GM12891 (cell line): ENCODE measurements at regions not wholly inside any gene's neighbourhood (a gene's known extent, or its start where the extent isn't known, plus 50 kb on each side); places are given as distances from the start of the nearest gene placed in this dataset.

Experiments used
- PAX5 ChIP-seq: IDR thresholded peaks from 2 replicates; pipeline ENCODE4 v1.6.1; 2011; ENCODE audit warnings: low read length, moderate library complexity, mild to moderate bottlenecking; ENCODE audit not compliant: insufficient read depth, severe bottlenecking
- POLR2A ChIP-seq: IDR thresholded peaks from 2 replicates; pipeline ENCODE4 v1.6.1; 2011; ENCODE audit warnings: low read depth, low read length, control low read depth
- POLR2AphosphoS5 ChIP-seq: IDR thresholded peaks from 2 replicates; pipeline ENCODE4 v1.6.1; 2011; ENCODE audit warnings: low read depth, low read length, control low read depth
- SPI1 ChIP-seq: IDR thresholded peaks from 2 replicates; pipeline ENCODE4 v1.6.1; 2011; ENCODE audit warnings: low read depth, low read length, control low read depth
- TAF1 ChIP-seq: IDR thresholded peaks from 2 replicates; pipeline ENCODE4 v1.6.1; 2011; ENCODE audit warnings: low read depth, low read length, control low read depth

DNA sequence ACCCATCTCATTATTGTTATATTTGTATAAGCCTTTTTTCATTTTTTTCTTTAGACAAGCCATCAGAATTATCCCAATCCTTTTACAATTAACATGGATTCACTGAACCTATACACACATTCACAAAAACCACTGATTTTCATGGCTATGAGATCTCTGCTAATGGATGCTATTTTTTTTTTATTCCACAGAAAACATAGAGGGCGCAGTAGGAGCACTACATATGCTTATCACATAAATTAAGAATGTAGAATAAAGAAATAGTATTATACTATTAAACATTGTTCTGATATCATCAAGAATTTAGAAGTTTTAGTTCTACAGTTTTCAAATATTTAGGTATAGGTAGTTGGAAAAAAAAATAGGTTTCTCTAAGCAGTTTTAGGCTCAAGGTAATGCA, 1477.4 kb downstream of the ARAP2 start:
- TF ChIP-seq POLR2A (no peak), SPI1 (no peak), TAF1 (no peak), POLR2AphosphoS5 (no peak), PAX5 (no peak)
